ENCODE measurements at regions not wholly inside any gene's neighbourhood (a gene's known extent, or its start where the extent isn't known, plus 50 kb on each side); places are given as distances from the start of the nearest gene placed in this dataset.

DNA sequence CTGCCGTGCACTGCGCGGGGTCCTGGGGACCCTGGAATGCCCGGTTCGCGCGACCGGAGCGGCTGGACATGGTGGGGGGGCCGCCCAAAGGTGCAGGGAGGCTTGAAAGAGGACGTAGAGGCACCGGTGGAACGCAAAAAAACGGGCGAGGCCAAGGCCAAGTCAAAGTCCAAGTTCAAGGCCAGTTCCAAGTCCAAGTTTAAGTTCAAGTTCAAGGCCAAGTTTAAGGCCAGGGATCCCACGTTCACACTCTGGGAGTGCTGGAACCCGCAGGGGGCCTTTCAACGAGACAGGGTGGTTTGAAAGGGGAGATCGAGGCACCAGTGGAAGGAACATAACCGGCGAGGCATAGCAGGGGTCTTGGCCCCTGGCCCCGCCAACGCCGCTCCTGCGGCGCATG lies 317.6 kb downstream of the ALG10 start:
- TF ChIP-seq, protein P1, sequence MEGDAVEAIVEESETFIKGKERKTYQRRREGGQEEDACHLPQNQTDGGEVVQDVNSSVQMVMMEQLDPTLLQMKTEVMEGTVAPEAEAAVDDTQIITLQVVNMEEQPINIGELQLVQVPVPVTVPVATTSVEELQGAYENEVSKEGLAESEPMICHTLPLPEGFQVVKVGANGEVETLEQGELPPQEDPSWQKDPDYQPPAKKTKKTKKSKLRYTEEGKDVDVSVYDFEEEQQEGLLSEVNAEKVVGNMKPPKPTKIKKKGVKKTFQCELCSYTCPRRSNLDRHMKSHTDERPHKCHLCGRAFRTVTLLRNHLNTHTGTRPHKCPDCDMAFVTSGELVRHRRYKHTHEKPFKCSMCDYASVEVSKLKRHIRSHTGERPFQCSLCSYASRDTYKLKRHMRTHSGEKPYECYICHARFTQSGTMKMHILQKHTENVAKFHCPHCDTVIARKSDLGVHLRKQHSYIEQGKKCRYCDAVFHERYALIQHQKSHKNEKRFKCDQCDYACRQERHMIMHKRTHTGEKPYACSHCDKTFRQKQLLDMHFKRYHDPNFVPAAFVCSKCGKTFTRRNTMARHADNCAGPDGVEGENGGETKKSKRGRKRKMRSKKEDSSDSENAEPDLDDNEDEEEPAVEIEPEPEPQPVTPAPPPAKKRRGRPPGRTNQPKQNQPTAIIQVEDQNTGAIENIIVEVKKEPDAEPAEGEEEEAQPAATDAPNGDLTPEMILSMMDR (conservative IDR thresholded peaks at IDR 0.05; ENCODE audit: low read length) = no peak
- TF ChIP-seq EZH2phosphoT487 (IDR thresholded peaks at IDR 0.05; ENCODE audit: borderline replicate concordance) = no peak

Data from Loucy (cell line).